ENCODE measurements at regions not wholly inside any gene's neighbourhood (a gene's known extent, or its start where the extent isn't known, plus 50 kb on each side); places are given as distances from the start of the nearest gene placed in this dataset.

GRCh38 chr11:81332276-81332675 lies 1401.4 kb downstream of the FAM181B start:
- H3K79me1 ChIP-seq (ENCODE audit: low read depth, low read length), result no peaks in the 10 kb centered on the region
- 89% methylated on average over 2 of the region's 2 CpGs; no CpG with 5 or more reads in 1 of the 2 experiments for WGBS, 2 experiments (ENCODE audit: extremely low coverage in 1 of 2, insufficient coverage in 1 of 2, insufficient read length in 1 of 2, insufficient replicate concordance in 2 of 2, low coverage in 1 of 2, low lambda C conversion rate in 2 of 2, missing lambda C conversion rate in 1 of 2)
- H4K5ac ChIP-seq (ENCODE audit: insufficient read length, low read depth, low read length), result no peak overlapping the region
- H3K4me2 ChIP-seq (ENCODE audit: insufficient read depth in 1 of 2, low read depth in 2 of 2, low read length in 2 of 2), result no peak overlapping the region
- no peak overlapping the region for H2AFZ ChIP-seq (ENCODE audit: low read length)
- H3K23ac ChIP-seq (ENCODE audit: insufficient read length), result no peak overlapping the region
- H3K9me3 ChIP-seq (ENCODE audit: insufficient read depth in 2 of 2, low read depth in 1 of 2, low read length in 1 of 2), result no peaks in the 10 kb centered on the region
- H3K4me1 ChIP-seq (replicated peaks in 1 of 4; ENCODE audit: control insufficient read depth in 3 of 4, insufficient read depth in 4 of 4, low read length in 3 of 4), result no peaks in the 10 kb centered on the region
- H3K27me3 ChIP-seq (replicated peaks in 1 of 4; ENCODE audit: control insufficient read depth in 3 of 4, extremely low read depth in 1 of 4, insufficient read depth in 3 of 4, low read length in 3 of 4), result no peaks in the 10 kb centered on the region
- H2BK120ac ChIP-seq (replicated peaks; ENCODE audit: low read depth, low read length), result no peak overlapping the region
- POLR2A ChIA-PET (ENCODE audit: partially characterized antibody), result no interaction called here
- no peak for FAIRE-seq
- CTCF ChIA-PET (ENCODE audit: partially characterized antibody), result no interaction called here
- H2BK5ac ChIP-seq (ENCODE audit: low read depth, low read length), result no peak overlapping the region
- no peak overlapping the region for H3K27ac ChIP-seq (ENCODE audit: low read depth, low read length)
- no peak for TF ChIP-seq CTBP2 (IDR thresholded peaks at IDR 0.05; ENCODE audit: borderline replicate concordance, insufficient read depth, insufficient read length, low read length)
- H2BK12ac ChIP-seq (ENCODE audit: low read depth, low read length), result no peak overlapping the region
- H2BK15ac ChIP-seq (ENCODE audit: low read length), result no peak overlapping the region
- H2AK5ac ChIP-seq (ENCODE audit: low read depth, low read length), result no peak overlapping the region
- no peak overlapping the region for H3K14ac ChIP-seq (ENCODE audit: insufficient read length)
- no peak overlapping the region for H3K4me3 ChIP-seq (ENCODE audit: extremely low read depth in 1 of 4, insufficient read depth in 2 of 4, low read depth in 3 of 4, low read length in 4 of 4)
- H3K9ac ChIP-seq (replicated peaks in 1 of 4; ENCODE audit: extremely low read depth in 1 of 4, low read depth in 3 of 4, low read length in 3 of 4), result no peak overlapping the region
- DNase-seq (ENCODE audit: low read depth in 1 of 2, low spot score in 2 of 2), result no peak
- no peak overlapping the region for H3K56ac ChIP-seq (replicated peaks; ENCODE audit: insufficient read length, low read depth, low read length)
- no peak overlapping the region for H4K8ac ChIP-seq (ENCODE audit: extremely low read depth, insufficient read depth, low read length)
- no peaks in the 10 kb centered on the region for H4K20me1 ChIP-seq (replicated peaks in 1 of 2; ENCODE audit: control insufficient read depth in 1 of 2, insufficient read depth in 2 of 2, low read length in 2 of 2)
- H3K23me2 ChIP-seq (ENCODE audit: low read depth, low read length), result no peaks in the 10 kb centered on the region
- H3K36me3 ChIP-seq (ENCODE audit: control insufficient read depth in 2 of 4, insufficient read depth in 4 of 4, low read length in 3 of 4), result no peaks in the 10 kb centered on the region
- no peak overlapping the region for H4K91ac ChIP-seq (replicated peaks; ENCODE audit: insufficient read length, low read length)
- no peaks in the 10 kb centered on the region for H3K79me2 ChIP-seq (ENCODE audit: control insufficient read depth in 1 of 2, insufficient read depth in 2 of 2, low read length in 2 of 2)
- no peak overlapping the region for H2BK20ac ChIP-seq (ENCODE audit: low read length)
- no peak overlapping the region for H3K4ac ChIP-seq (replicated peaks; ENCODE audit: insufficient read length, low read depth, low read length)
- no peak overlapping the region for H3K18ac ChIP-seq (ENCODE audit: extremely low read depth, low read length)

All from H1 (cell line).